ENCODE measurements at regions not wholly inside any gene's neighbourhood (a gene's known extent, or its start where the extent isn't known, plus 50 kb on each side); places are given as distances from the start of the nearest gene placed in this dataset.

GRCh38 chrX:34866646-34867045 lies 76.0 kb upstream of the FAM47B start:
- TF ChIP-seq SP1 (CRISPR knock-in tag; conservative IDR thresholded peaks at IDR 0.05) (no peak), CTCF (IDR thresholded peaks at IDR 0.05) (no peak), ATF3 (CRISPR knock-in tag; conservative IDR thresholded peaks at IDR 0.05) (no peak), TEAD4 (CRISPR knock-in tag; IDR thresholded peaks at IDR 0.05) (no peak), PRRX2 (CRISPR knock-in tag; IDR thresholded peaks at IDR 0.05) (no peak), ZNF138 (CRISPR knock-in tag; conservative IDR thresholded peaks at IDR 0.05) (no peak), JUN (CRISPR knock-in tag; IDR thresholded peaks at IDR 0.05) (no peak), E2F4 (CRISPR knock-in tag; IDR thresholded peaks at IDR 0.05; ENCODE audit: borderline replicate concordance, low read depth) (no peak), USF2 (CRISPR knock-in tag; IDR thresholded peaks at IDR 0.05) (no peak), ZBTB43 (CRISPR knock-in tag; IDR thresholded peaks at IDR 0.05) (no peak), NFYB (CRISPR knock-in tag; conservative IDR thresholded peaks at IDR 0.05; ENCODE audit: low read depth) (no peak)
- TF ChIP-seq, protein P1, sequence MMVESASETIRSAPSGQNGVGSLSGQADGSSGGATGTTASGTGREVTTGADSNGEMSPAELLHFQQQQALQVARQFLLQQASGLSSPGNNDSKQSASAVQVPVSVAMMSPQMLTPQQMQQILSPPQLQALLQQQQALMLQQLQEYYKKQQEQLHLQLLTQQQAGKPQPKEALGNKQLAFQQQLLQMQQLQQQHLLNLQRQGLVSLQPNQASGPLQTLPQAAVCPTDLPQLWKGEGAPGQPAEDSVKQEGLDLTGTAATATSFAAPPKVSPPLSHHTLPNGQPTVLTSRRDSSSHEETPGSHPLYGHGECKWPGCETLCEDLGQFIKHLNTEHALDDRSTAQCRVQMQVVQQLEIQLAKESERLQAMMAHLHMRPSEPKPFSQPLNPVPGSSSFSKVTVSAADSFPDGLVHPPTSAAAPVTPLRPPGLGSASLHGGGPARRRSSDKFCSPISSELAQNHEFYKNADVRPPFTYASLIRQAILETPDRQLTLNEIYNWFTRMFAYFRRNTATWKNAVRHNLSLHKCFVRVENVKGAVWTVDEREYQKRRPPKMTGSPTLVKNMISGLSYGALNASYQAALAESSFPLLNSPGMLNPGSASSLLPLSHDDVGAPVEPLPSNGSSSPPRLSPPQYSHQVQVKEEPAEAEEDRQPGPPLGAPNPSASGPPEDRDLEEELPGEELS (CRISPR knock-in tag; IDR thresholded peaks at IDR 0.05) = no peak

Measured in WTC11 (cell line).